Lower lobe of right lung (tissue), 2 donors: ENCODE measurements at regions not wholly inside any gene's neighbourhood (a gene's known extent, or its start where the extent isn't known, plus 50 kb on each side); places are given as distances from the start of the nearest gene placed in this dataset.

Experiments
- ATAC-seq, 2 donors: fragments of 200-7000 bp; cut with Tn5 transposase; one replicate each; pipeline ENCODE4 v1.9.1; 2020 to 2022; ENCODE audit warnings: mild to moderate bottlenecking in 2 of 2, moderate library complexity in 2 of 2
- DNase-seq: peaks from one replicate; pipeline ENCODE4 v3.0.0-alpha.2; 2020
- H3K27ac ChIP-seq: fragments of 200-600 bp; one replicate; pipeline ENCODE4 v1.8.0; 2022
- H3K27me3 ChIP-seq: fragments of 200-600 bp; one replicate; pipeline ENCODE4 v1.8.0; 2022; ENCODE audit warnings: low read depth
- H3K36me3 ChIP-seq: fragments of 200-600 bp; one replicate; pipeline ENCODE4 v1.8.0; 2022; ENCODE audit warnings: mild to moderate bottlenecking
- H3K4me1 ChIP-seq: fragments of 200-600 bp; one replicate; pipeline ENCODE4 v1.8.0; 2022
- H3K4me3 ChIP-seq: fragments of 200-600 bp; one replicate; pipeline ENCODE4 v1.8.0; 2022; ENCODE audit warnings: mild to moderate bottlenecking
- H3K9me3 ChIP-seq: fragments of 200-600 bp; one replicate; pipeline ENCODE4 v1.8.0; 2022
- CTCF ChIP-seq: fragments of 200-600 bp; IDR thresholded peaks from one replicate; pipeline ENCODE4 v1.8.0; 2022; ENCODE audit warnings: antibody characterized with exemption, mild to moderate bottlenecking
- intact Hi-C: fragments of 100-400 bp; cut with DNase I; formaldehyde crosslinking; loops from one replicate; pipeline ENCODE4 v1.11.0; 2022
- donor health status: DM: no; HTN: yes; CAD: no; lungs with severe emphysema.

DNA sequence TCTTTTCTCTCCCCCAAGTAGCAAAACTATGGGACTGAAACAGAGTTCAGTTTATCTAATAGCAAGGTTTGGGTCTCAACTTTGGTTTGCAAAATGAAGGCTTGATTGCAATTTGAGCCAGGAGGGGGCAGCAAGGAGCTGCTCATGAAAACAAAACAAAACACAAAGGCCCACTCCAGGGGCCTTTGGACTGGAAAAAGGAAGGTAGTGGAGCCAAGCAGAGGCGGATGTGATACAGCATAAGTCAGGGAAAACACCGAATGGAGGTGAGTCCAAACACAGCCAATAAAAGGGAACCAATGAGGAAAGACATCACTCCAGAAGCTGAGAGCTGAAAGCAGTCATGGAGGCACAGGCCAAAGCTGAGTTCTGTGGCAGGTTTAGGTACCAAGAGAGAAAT, 799.7 kb upstream of the ACVR2A start:
- DNase-seq = no peak
- H3K27me3 ChIP-seq = no peaks in the 10 kb centered on the region
- no peak overlapping the region for H3K4me3 ChIP-seq
- peak; percentile 55 for TF ChIP-seq CTCF
- no peaks in the 10 kb centered on the region for H3K4me1 ChIP-seq
- H3K36me3 ChIP-seq = no peaks in the 10 kb centered on the region
- no peak overlapping the region for H3K27ac ChIP-seq
- no peaks in the 10 kb centered on the region for H3K9me3 ChIP-seq
- intact Hi-C loops = no loop called here
- ATAC-seq = peak; percentile 61 to 64

- Histone ChIP-seq H3K4me1 (no peaks in the 10 kb centered on the region), H3K4me3 (no peak overlapping the region), H3K9me3 (no peaks in the 10 kb centered on the region), H3K27ac (no peak overlapping the region), H3K27me3 (no peaks in the 10 kb centered on the region), H3K36me3 (no peaks in the 10 kb centered on the region)
- no peak for ATAC-seq
- TF ChIP-seq CTCF = no peak
- intact Hi-C loops = no loop called here
- DNase-seq = no peak
These were observed 803.7 kb upstream of the ACVR2A start for GRCh38 chr2:147041121-147041494.

DNA sequence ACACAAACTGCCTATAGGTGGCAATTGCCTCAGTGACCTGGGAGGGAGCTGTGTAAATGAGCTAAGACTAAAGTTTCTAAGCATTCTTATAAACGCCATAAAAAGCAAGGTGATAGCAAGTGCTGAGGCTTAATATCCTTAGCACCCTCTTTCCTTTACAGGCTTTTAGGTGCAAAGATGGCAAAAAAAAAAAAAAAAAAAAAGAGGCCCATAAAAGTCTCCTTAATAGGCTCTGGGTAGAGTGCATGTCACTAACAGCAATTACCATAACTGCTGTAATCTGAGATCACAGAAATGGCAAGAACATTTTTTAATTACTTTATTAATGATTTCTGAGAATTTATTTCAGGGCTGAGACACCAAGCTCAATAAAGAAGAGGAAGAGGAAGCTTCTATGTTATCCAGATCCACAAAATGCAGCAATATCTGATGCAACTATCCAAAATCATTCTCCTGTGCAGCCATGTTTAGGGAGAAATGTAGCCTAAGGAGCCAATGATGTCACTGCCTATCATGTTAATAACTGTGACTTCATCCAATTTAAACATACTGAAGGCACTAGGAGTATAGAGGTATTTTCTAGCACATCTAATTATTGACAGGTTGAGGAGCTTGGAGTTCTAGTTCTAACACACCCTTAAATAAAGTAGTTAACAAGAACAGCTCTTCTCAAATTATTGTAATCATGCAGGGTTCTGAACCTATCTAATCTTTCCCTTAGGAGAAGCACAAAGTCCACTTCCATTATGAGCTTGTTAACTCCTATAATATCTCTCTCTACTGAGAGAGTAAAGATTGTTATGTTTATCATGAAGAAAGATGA, 804.3 kb upstream of the ACVR2A start:
- intact Hi-C loops = no loop called here
- Histone ChIP-seq H3K4me1 (no peaks in the 10 kb centered on the region), H3K9me3 (no peaks in the 10 kb centered on the region), H3K27me3 (no peaks in the 10 kb centered on the region), H3K27ac (no peak overlapping the region), H3K36me3 (no peaks in the 10 kb centered on the region), H3K4me3 (no peak overlapping the region)
- DNase-seq = no peak
- TF ChIP-seq CTCF = no peak
- ATAC-seq = no peak

- Histone ChIP-seq H3K27ac (no peak overlapping the region), H3K9me3 (no peaks in the 10 kb centered on the region), H3K4me3 (no peak overlapping the region), H3K27me3 (no peaks in the 10 kb centered on the region), H3K4me1 (no peaks in the 10 kb centered on the region), H3K36me3 (no peaks in the 10 kb centered on the region)
- ATAC-seq (no peak), DNase-seq (no peak)
- intact Hi-C loops = no loop called here
- TF ChIP-seq CTCF = no peak
These were observed 807.8 kb upstream of the ACVR2A start for GRCh38 chr2:147037048-147037447.

DNA sequence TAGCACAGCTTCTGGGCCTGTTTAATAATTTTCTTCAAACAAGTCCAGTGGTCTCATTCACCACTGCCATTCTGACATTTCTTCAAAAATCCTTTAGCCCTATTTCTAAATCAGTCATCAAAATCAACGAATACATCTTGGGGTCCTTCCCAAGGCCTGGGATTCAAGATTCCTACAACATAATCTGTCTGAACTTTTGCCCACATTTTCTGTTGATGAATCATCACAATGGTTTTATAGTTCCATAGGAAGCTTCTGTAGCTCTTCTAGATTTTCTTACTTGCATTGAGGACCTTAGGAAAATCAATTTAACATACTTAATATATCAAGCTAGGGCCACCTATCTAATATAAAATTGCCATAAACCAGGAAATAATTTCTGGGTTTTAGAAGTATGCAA, 811.8 kb upstream of the ACVR2A start:
- DNase-seq (no peak), ATAC-seq (no peak)
- Histone ChIP-seq H3K9me3 (no peaks in the 10 kb centered on the region), H3K4me1 (no peaks in the 10 kb centered on the region), H3K4me3 (no peak overlapping the region), H3K36me3 (no peaks in the 10 kb centered on the region), H3K27me3 (no peaks in the 10 kb centered on the region), H3K27ac (no peak overlapping the region)
- intact Hi-C loops = no loop called here
- no peak for TF ChIP-seq CTCF
